Tibial nerve (tissue), 4 donors: ENCODE measurements at regions not wholly inside any gene's neighbourhood (a gene's known extent, or its start where the extent isn't known, plus 50 kb on each side); places are given as distances from the start of the nearest gene placed in this dataset.

Experiments used
- DNase-seq, 2 donors: peaks; one replicate each; pipeline ENCODE4 v3.0.0-alpha.2; 2019; ENCODE audit warnings: low spot score in 2 of 2
- H3K27ac ChIP-seq, 4 donors: fragments of 200-600 bp; sonication (generic) in 3 of 4; one replicate each; pipeline ENCODE4 v1.5.1; 2017 to 2019; ENCODE audit warnings: mild to moderate bottlenecking in 1 of 4
- H3K27me3 ChIP-seq, 2 donors: fragments of 200-600 bp; sonication (generic) in 1 of 2; one replicate each; pipeline versions ENCODE4 v1.5.1 to v1.6.0; 2017 to 2019
- H3K36me3 ChIP-seq, 3 donors: fragments of 200-600 bp; sonication (generic); one replicate each; pipeline ENCODE4 v1.5.1; 2018 to 2019
- H3K4me1 ChIP-seq, 4 donors: fragments of 200-600 bp; sonication (generic) in 3 of 4; one replicate each; pipeline ENCODE4 v1.5.1; 2017 to 2019
- H3K4me3 ChIP-seq, 4 donors: fragments of 200-600 bp; sonication (generic) in 3 of 4; one replicate each; pipeline ENCODE4 v1.5.1; 2017 to 2019; ENCODE audit warnings: mild to moderate bottlenecking in 1 of 4, moderate library complexity in 1 of 4
- H3K9me3 ChIP-seq, 4 donors: fragments of 200-600 bp; sonication (generic) in 3 of 4; one replicate each; pipeline ENCODE4 v1.5.1; 2017 to 2019
- CTCF ChIP-seq, 5 experiments: fragments of 200-600 bp in 3 of 5; fragments of 450-650 bp in 2 of 5; sonication (generic) in 3 of 5; IDR thresholded peaks; one replicate each; pipeline ENCODE4 v1.5.1; 2016 to 2019; ENCODE audit warnings: antibody characterized with exemption in 5 of 5, mild to moderate bottlenecking in 3 of 5, moderate library complexity in 2 of 5
- EP300 ChIP-seq, 2 donors: sonication (generic); formaldehyde crosslinking; IDR thresholded peaks; one replicate each; pipeline ENCODE4 v1.6.1; 2017; ENCODE audit warnings: antibody characterized with exemption in 2 of 2, mild to moderate bottlenecking in 1 of 2
- POLR2A ChIP-seq, 2 donors: fragments of 450-650 bp; IDR thresholded peaks; one replicate each; pipeline ENCODE4 v1.6.1; 2017; ENCODE audit warnings: antibody characterized with exemption in 2 of 2, mild to moderate bottlenecking in 2 of 2, moderate library complexity in 2 of 2
- WGBS, 2 donors: methylation state at CpG; one replicate each; pipeline ENCODE4 v1.1.5; 2018; 5-methylcytosine and 5-hydroxymethylcytosine counted together

GRCh38 chr11:36899800-36900199, 301.8 kb upstream of the RAG2 start:
- TF ChIP-seq CTCF (IDR thresholded peaks at IDR 0.05) (no peak), EP300 (IDR thresholded peaks at IDR 0.05) (no peak), POLR2A (IDR thresholded peaks at IDR 0.05) (no peak)
- H3K27ac ChIP-seq, result no peak overlapping the region
- 7 to 36% methylated on average over 1 of the region's 1 CpG for WGBS, 2 donors
- H3K4me3 ChIP-seq, result no peak overlapping the region
- no peaks in the 10 kb centered on the region for H3K36me3 ChIP-seq
- no peaks in the 10 kb centered on the region for H3K9me3 ChIP-seq
- no peaks in the 10 kb centered on the region for H3K4me1 ChIP-seq
- DNase-seq, result no peak
- H3K27me3 ChIP-seq, result no peaks in the 10 kb centered on the region

- Histone ChIP-seq H3K4me3 (no peak overlapping the region), H3K9me3 (no peaks in the 10 kb centered on the region), H3K27me3 (no peaks in the 10 kb centered on the region), H3K36me3 (no peaks in the 10 kb centered on the region), H3K4me1 (no peaks in the 10 kb centered on the region), H3K27ac (no peak overlapping the region)
- TF ChIP-seq POLR2A (IDR thresholded peaks at IDR 0.05) (no peak), CTCF (IDR thresholded peaks at IDR 0.05) (no peak), EP300 (IDR thresholded peaks at IDR 0.05) (no peak)
- 55 to 57% methylated on average over 2 of the region's 2 CpGs for WGBS, 2 donors
- no peak for DNase-seq
These were observed 292.8 kb upstream of the RAG2 start for GRCh38 chr11:36890841-36891240.

GRCh38 chr11:36890121-36890679, 292.2 kb upstream of the RAG2 start:
- no peaks in the 10 kb centered on the region for H3K36me3 ChIP-seq
- WGBS, 2 donors, result 55 to 63% methylated on average over 2 of the region's 2 CpGs
- no peak for TF ChIP-seq CTCF (IDR thresholded peaks at IDR 0.05)
- H3K9me3 ChIP-seq, result no peaks in the 10 kb centered on the region
- no peaks in the 10 kb centered on the region for H3K4me1 ChIP-seq
- no peak overlapping the region for H3K4me3 ChIP-seq
- H3K27ac ChIP-seq, result no peak overlapping the region
- no peak for DNase-seq
- no peaks in the 10 kb centered on the region for H3K27me3 ChIP-seq

- Histone ChIP-seq H3K4me1 (no peaks in the 10 kb centered on the region), H3K27me3 (no peaks in the 10 kb centered on the region), H3K36me3 (no peaks in the 10 kb centered on the region), H3K27ac (no peak overlapping the region), H3K4me3 (no peak overlapping the region), H3K9me3 (no peaks in the 10 kb centered on the region)
- no peak for DNase-seq
- TF ChIP-seq POLR2A (IDR thresholded peaks at IDR 0.05), result no peak
- no peak for TF ChIP-seq CTCF (IDR thresholded peaks at IDR 0.05)
- no peak for TF ChIP-seq EP300 (IDR thresholded peaks at IDR 0.05)
- WGBS, 2 donors, result 88 to 90% methylated on average over 3 of the region's 3 CpGs
These were observed 287.1 kb upstream of the RAG2 start for GRCh38 chr11:36885154-36885553.

- no peak for DNase-seq
- Histone ChIP-seq H3K27me3 (no peaks in the 10 kb centered on the region), H3K4me1 (no peaks in the 10 kb centered on the region), H3K4me3 (no peak overlapping the region), H3K27ac (no peak overlapping the region), H3K36me3 (no peaks in the 10 kb centered on the region), H3K9me3 (no peaks in the 10 kb centered on the region)
- TF ChIP-seq CTCF (IDR thresholded peaks at IDR 0.05) (no peak), POLR2A (IDR thresholded peaks at IDR 0.05) (no peak), EP300 (IDR thresholded peaks at IDR 0.05) (no peak)
- 58 to 67% methylated on average over 1 of the region's 1 CpG for WGBS, 2 donors
These were observed 280.7 kb upstream of the RAG2 start for GRCh38 chr11:36878737-36879136.
